Astrocyte (in vitro differentiated cells and primary cell): ENCODE measurements at regions not wholly inside any gene's neighbourhood (a gene's known extent, or its start where the extent isn't known, plus 50 kb on each side); places are given as distances from the start of the nearest gene placed in this dataset.

ENCODE experiments used
- DNase-seq: peaks from one replicate; pipeline ENCODE4 v3.0.0-alpha.2; 2010; ENCODE audit warnings: low read depth
- FAIRE-seq: peaks from 2 replicates; lab custom pipeline; 2011; peaks lifted over from hg19 to GRCh38; lab: Jason Lieb, UNC
- H2AFZ ChIP-seq: 2 replicates; pipeline ENCODE4 v1.6.0; 2012; ENCODE audit warnings: low read depth, low read length, inconsistent platforms
- H3K27ac ChIP-seq: 2 replicates; pipeline ENCODE4 v1.5.1; 2011; ENCODE audit warnings: low read depth, low read length, inconsistent platforms
- H3K27me3 ChIP-seq: 2 replicates; pipeline ENCODE4 v1.6.0; 2011; ENCODE audit warnings: low read length, inconsistent platforms; ENCODE audit not compliant: insufficient read depth
- H3K36me3 ChIP-seq: 2 replicates; pipeline ENCODE4 v1.5.1; 2011; ENCODE audit warnings: low read length, inconsistent platforms; ENCODE audit not compliant: insufficient read depth
- H3K4me1 ChIP-seq: 2 replicates; pipeline ENCODE4 v1.5.1; 2011; ENCODE audit warnings: low read length, inconsistent platforms; ENCODE audit not compliant: insufficient read depth
- H3K4me2 ChIP-seq: 2 replicates; pipeline ENCODE4 v1.6.0; 2012; ENCODE audit warnings: low read length, inconsistent platforms
- H3K4me3 ChIP-seq: 2 replicates; pipeline ENCODE4 v1.5.1; 2011; ENCODE audit warnings: low read depth, mild to moderate bottlenecking, low read length, inconsistent platforms; ENCODE audit not compliant: insufficient read depth
- H3K79me2 ChIP-seq: 2 replicates; pipeline ENCODE4 v1.6.0; 2012; ENCODE audit warnings: mild to moderate bottlenecking, low read length, inconsistent platforms; ENCODE audit not compliant: insufficient read depth
- H3K9ac ChIP-seq: 2 replicates; pipeline ENCODE4 v1.6.0; 2012; ENCODE audit warnings: mild to moderate bottlenecking, low read length, inconsistent platforms
- H3K9me3 ChIP-seq: 2 replicates; pipeline ENCODE4 v1.5.1; 2012; ENCODE audit warnings: low read depth, mild to moderate bottlenecking, low read length, inconsistent platforms; ENCODE audit not compliant: insufficient read depth
- H4K20me1 ChIP-seq: 2 replicates; pipeline ENCODE4 v1.6.0; 2012; ENCODE audit warnings: low read length, inconsistent platforms; ENCODE audit not compliant: insufficient read depth
- H3K27ac Mint-ChIP-seq: one replicate; pipeline ENCODE4 v1.8.0; 2021; ENCODE audit warnings: mild to moderate bottlenecking, mixed read lengths; ENCODE audit not compliant: unreplicated experiment
- H3K27me3 Mint-ChIP-seq: one replicate; pipeline ENCODE4 v1.8.0; 2021; ENCODE audit warnings: low read depth, mixed read lengths; ENCODE audit not compliant: unreplicated experiment
- H3K36me3 Mint-ChIP-seq: one replicate; pipeline ENCODE4 v1.8.0; 2021; ENCODE audit warnings: low read depth, mixed read lengths; ENCODE audit not compliant: unreplicated experiment
- H3K4me1 Mint-ChIP-seq: one replicate; pipeline ENCODE4 v1.8.0; 2021; ENCODE audit warnings: low read depth, mixed read lengths; ENCODE audit not compliant: unreplicated experiment
- H3K4me3 Mint-ChIP-seq: one replicate; pipeline ENCODE4 v1.8.0; 2021; ENCODE audit warnings: mild to moderate bottlenecking, moderate library complexity, mixed read lengths; ENCODE audit not compliant: unreplicated experiment
- H3K9me3 Mint-ChIP-seq: one replicate; pipeline ENCODE4 v1.8.0; 2021; ENCODE audit warnings: mild to moderate bottlenecking, mixed read lengths; ENCODE audit not compliant: unreplicated experiment
- EZH2 ChIP-seq: IDR thresholded peaks from 2 replicates; pipeline ENCODE4 v1.6.1; 2012; ENCODE audit warnings: mild to moderate bottlenecking, low read length, inconsistent platforms; ENCODE audit not compliant: insufficient read depth
- TF ChIP-seq, protein P1 (sequence below): IDR thresholded peaks from 2 replicates; pipeline ENCODE4 v1.5.1; 2011; ENCODE audit warnings: low read depth, mild to moderate bottlenecking, inconsistent platforms, low read length, moderate library complexity; ENCODE audit not compliant: insufficient read depth

- FAIRE-seq (no peak), DNase-seq (no peak)
- Histone ChIP-seq H3K4me1 (no peaks in the 10 kb centered on the region), H3K4me3 (no peak overlapping the region), H2AFZ (no peak overlapping the region), H3K27me3 (no peaks in the 10 kb centered on the region), H3K27ac (no peak overlapping the region), H3K36me3 (no peaks in the 10 kb centered on the region), H3K79me2 (no peaks in the 10 kb centered on the region), H4K20me1 (no peaks in the 10 kb centered on the region), H3K9me3 (peaks cover 2% of the 10 kb centered on the region), H3K4me2 (no peak overlapping the region), H3K9ac (no peak overlapping the region)
- peaks cover 12% of the 10 kb centered on the region for H3K9me3 Mint-ChIP-seq
- no peak for TF ChIP-seq EZH2
- no peak overlapping the region for H3K4me3 Mint-ChIP-seq
- H3K27ac Mint-ChIP-seq = no peak overlapping the region
- H3K27me3 Mint-ChIP-seq = peaks cover 34% of the 10 kb centered on the region
- H3K4me1 Mint-ChIP-seq = no peaks in the 10 kb centered on the region
- no peaks in the 10 kb centered on the region for H3K36me3 Mint-ChIP-seq
Observed at GRCh38 chr2:238552226-238552625, 125.5 kb downstream of the ASB1 start.

- no peaks in the 10 kb centered on the region for H3K27me3 ChIP-seq
- peaks cover 2% of the 10 kb centered on the region for H3K9me3 ChIP-seq
- no peak overlapping the region for H3K4me3 ChIP-seq
- H3K79me2 ChIP-seq = no peaks in the 10 kb centered on the region
- no peak overlapping the region for H3K9ac ChIP-seq
- H3K36me3 Mint-ChIP-seq = peaks cover 1% of the 10 kb centered on the region
- no peaks in the 10 kb centered on the region for H3K4me1 ChIP-seq
- no peak for FAIRE-seq
- no peaks in the 10 kb centered on the region for H3K36me3 ChIP-seq
- H4K20me1 ChIP-seq = no peaks in the 10 kb centered on the region
- no peak for TF ChIP-seq EZH2
- TF ChIP-seq, protein P1, sequence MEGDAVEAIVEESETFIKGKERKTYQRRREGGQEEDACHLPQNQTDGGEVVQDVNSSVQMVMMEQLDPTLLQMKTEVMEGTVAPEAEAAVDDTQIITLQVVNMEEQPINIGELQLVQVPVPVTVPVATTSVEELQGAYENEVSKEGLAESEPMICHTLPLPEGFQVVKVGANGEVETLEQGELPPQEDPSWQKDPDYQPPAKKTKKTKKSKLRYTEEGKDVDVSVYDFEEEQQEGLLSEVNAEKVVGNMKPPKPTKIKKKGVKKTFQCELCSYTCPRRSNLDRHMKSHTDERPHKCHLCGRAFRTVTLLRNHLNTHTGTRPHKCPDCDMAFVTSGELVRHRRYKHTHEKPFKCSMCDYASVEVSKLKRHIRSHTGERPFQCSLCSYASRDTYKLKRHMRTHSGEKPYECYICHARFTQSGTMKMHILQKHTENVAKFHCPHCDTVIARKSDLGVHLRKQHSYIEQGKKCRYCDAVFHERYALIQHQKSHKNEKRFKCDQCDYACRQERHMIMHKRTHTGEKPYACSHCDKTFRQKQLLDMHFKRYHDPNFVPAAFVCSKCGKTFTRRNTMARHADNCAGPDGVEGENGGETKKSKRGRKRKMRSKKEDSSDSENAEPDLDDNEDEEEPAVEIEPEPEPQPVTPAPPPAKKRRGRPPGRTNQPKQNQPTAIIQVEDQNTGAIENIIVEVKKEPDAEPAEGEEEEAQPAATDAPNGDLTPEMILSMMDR = no peak
- H3K4me3 Mint-ChIP-seq = no peak overlapping the region
- H3K27ac Mint-ChIP-seq = no peak overlapping the region
- no peak overlapping the region for H3K4me2 ChIP-seq
- H3K27ac ChIP-seq = no peak overlapping the region
- H2AFZ ChIP-seq = no peak overlapping the region
- peaks cover 36% of the 10 kb centered on the region for H3K27me3 Mint-ChIP-seq
- H3K9me3 Mint-ChIP-seq = peaks cover 9% of the 10 kb centered on the region
- no peak for DNase-seq
- H3K4me1 Mint-ChIP-seq = no peaks in the 10 kb centered on the region
Observed at GRCh38 chr2:238553159-238553558, 126.4 kb downstream of the ASB1 start.

GRCh38 chr2:238554468-238555315, 128.0 kb downstream of the ASB1 start:
- no peak for TF ChIP-seq EZH2
- TF ChIP-seq, protein P1 = no peak
- Mint-ChIP-seq H3K4me1 (no peaks in the 10 kb centered on the region), H3K9me3 (peaks cover 8% of the 10 kb centered on the region), H3K27me3 (peaks cover 24% of the 10 kb centered on the region), H3K4me3 (no peak overlapping the region), H3K36me3 (peaks cover 1% of the 10 kb centered on the region), H3K27ac (no peak overlapping the region)
- H3K79me2 ChIP-seq = no peaks in the 10 kb centered on the region
- no peaks in the 10 kb centered on the region for H3K4me1 ChIP-seq
- FAIRE-seq = no peak
- DNase-seq = no peak
- no peaks in the 10 kb centered on the region for H4K20me1 ChIP-seq
- no peak overlapping the region for H3K27ac ChIP-seq
- no peak overlapping the region for H3K4me2 ChIP-seq
- H3K27me3 ChIP-seq = no peaks in the 10 kb centered on the region
- no peak overlapping the region for H3K4me3 ChIP-seq
- H3K36me3 ChIP-seq = no peaks in the 10 kb centered on the region
- peaks cover 2% of the 10 kb centered on the region for H3K9me3 ChIP-seq
- no peak overlapping the region for H2AFZ ChIP-seq
- no peak overlapping the region for H3K9ac ChIP-seq
